IMR-90 (cell line): ENCODE measurements at regions not wholly inside any gene's neighbourhood (a gene's known extent, or its start where the extent isn't known, plus 50 kb on each side); places are given as distances from the start of the nearest gene placed in this dataset.
"Not testable (repeated sequence)": the region's sequence is repeated elsewhere in the genome, so short reads cannot be mapped to it uniquely, and the experiment has no call there.

Experiments
- ATAC-seq: fragments of 200-7000 bp; cut with Tn5 transposase; 2 replicates; pipeline ENCODE4 v1.9.1; 2020; ENCODE audit warnings: low read depth, mild to moderate bottlenecking, moderate library complexity
- BruUV-seq: library from RNA; stranded (reverse); fragments of 400-500 nt; replicated peaks from 2 replicates; lab custom pipeline; 2021; lab: Mats Ljungman, UMichigan
- CTCF ChIA-PET: fragments of 300-600 bp; formaldehyde crosslinking; extraction: SDS; loops from one replicate; lab custom pipeline; 2021; ENCODE audit warnings: antibody characterized with exemption; lab: Yijun Ruan, JAX
- POLR2A ChIA-PET: fragments of 300-600 bp; sonication (Branson Sonifier 250); formaldehyde crosslinking; loops from one replicate; lab custom pipeline; 2022; ENCODE audit warnings: antibody characterized with exemption; ENCODE audit not compliant: unreplicated experiment; lab: Charles Lee
- DNase-seq: peaks from one replicate; pipeline ENCODE4 v3.0.0; 2013
- H2AFZ ChIP-seq: replicated peaks from 2 replicates; pipeline ENCODE3; 2013; ENCODE audit warnings: low read length, mild to moderate bottlenecking; ENCODE audit not compliant: poor library complexity
- H2AK5ac ChIP-seq: 2 replicates; pipeline ENCODE4 v1.6.1; 2013; ENCODE audit warnings: low read depth, low read length, inconsistent platforms
- H2AK9ac ChIP-seq: replicated peaks from 2 replicates; pipeline ENCODE3; 2013; ENCODE audit warnings: mild to moderate bottlenecking, low read depth, low read length, moderate library complexity; ENCODE audit not compliant: poor library complexity
- H2BK120ac ChIP-seq: 2 replicates; pipeline ENCODE4 v1.6.1; 2013; ENCODE audit warnings: low read depth, low read length, inconsistent platforms
- H2BK15ac ChIP-seq: 3 replicates; pipeline ENCODE4 v1.6.1; 2013; ENCODE audit warnings: low read depth, low read length, inconsistent platforms
- H2BK20ac ChIP-seq: 2 replicates; pipeline ENCODE4 v1.6.1; 2013; ENCODE audit warnings: low read depth, mild to moderate bottlenecking, inconsistent platforms, low read length, moderate library complexity
- H2BK5ac ChIP-seq: 2 replicates; pipeline ENCODE4 v1.6.1; 2013; ENCODE audit warnings: mild to moderate bottlenecking, low read depth, low read length, inconsistent platforms; ENCODE audit not compliant: poor library complexity, severe bottlenecking
- H3K14ac ChIP-seq: replicated peaks from 2 replicates; pipeline ENCODE4 v1.6.1; 2013; ENCODE audit warnings: low read depth, low read length, inconsistent platforms
- H3K18ac ChIP-seq: 2 replicates; pipeline ENCODE4 v1.6.1; 2013; ENCODE audit warnings: low read depth, low read length, control low read depth
- H3K23ac ChIP-seq: 2 replicates; pipeline ENCODE4 v1.6.1; 2013; ENCODE audit warnings: low read depth, low read length, inconsistent platforms
- H3K27ac ChIP-seq: 2 replicates; pipeline ENCODE4 v1.5.1; 2013; ENCODE audit warnings: mild to moderate bottlenecking, control low read depth, low read length; ENCODE audit not compliant: insufficient read depth
- H3K27me3 ChIP-seq: 2 replicates; pipeline ENCODE4 v1.6.1; 2013; ENCODE audit warnings: low read length; ENCODE audit not compliant: control insufficient read depth, insufficient read depth
- H3K36me3 ChIP-seq: 2 replicates; pipeline ENCODE4 v1.6.1; 2013; ENCODE audit warnings: low read length, mixed read lengths; ENCODE audit not compliant: control insufficient read depth, insufficient read depth
- H3K4ac ChIP-seq: 2 replicates; pipeline ENCODE4 v1.6.1; 2013; ENCODE audit warnings: low read depth, low read length, inconsistent platforms
- H3K4me1 ChIP-seq: 2 replicates; pipeline ENCODE4 v1.6.1; 2013; ENCODE audit warnings: low read length, mixed read lengths; ENCODE audit not compliant: control insufficient read depth, insufficient read depth
- H3K4me2 ChIP-seq: 2 replicates; pipeline ENCODE4 v1.6.1; 2013; ENCODE audit warnings: low read depth, mild to moderate bottlenecking, control low read depth, low read length, moderate library complexity
- H3K4me3 ChIP-seq: 2 replicates; pipeline ENCODE4 v1.5.1; 2013; ENCODE audit warnings: low read depth, mild to moderate bottlenecking, control low read depth, low read length, moderate library complexity; ENCODE audit not compliant: insufficient read depth
- H3K56ac ChIP-seq: 2 replicates; pipeline ENCODE4 v1.6.1; 2013; ENCODE audit warnings: low read length, inconsistent platforms; ENCODE audit not compliant: insufficient read depth; ENCODE audit errors: extremely low read depth
- H3K79me1 ChIP-seq, 2 experiments: 2 replicates each; pipeline ENCODE4 v1.6.1; 2013; ENCODE audit warnings: low read length in 2 of 2, inconsistent platforms in 1 of 2, low read depth in 1 of 2
- H3K9ac ChIP-seq: 2 replicates; pipeline ENCODE4 v1.6.1; 2013; ENCODE audit warnings: low read depth, low read length, control low read depth
- H3K9me1 ChIP-seq: 2 replicates; pipeline ENCODE4 v1.6.1; 2013; ENCODE audit warnings: low read length, inconsistent platforms; ENCODE audit not compliant: insufficient read depth
- H3K9me3 ChIP-seq: 2 replicates; pipeline ENCODE4 v1.6.1; 2013; ENCODE audit warnings: low read length; ENCODE audit not compliant: control insufficient read depth, insufficient read depth
- H4K20me1 ChIP-seq: 2 replicates; pipeline ENCODE4 v1.6.1; 2013; ENCODE audit warnings: low read length, inconsistent platforms; ENCODE audit not compliant: insufficient read depth
- H4K5ac ChIP-seq: 2 replicates; pipeline ENCODE4 v1.6.1; 2013; ENCODE audit warnings: mild to moderate bottlenecking, low read depth, low read length, control low read depth
- H4K8ac ChIP-seq, 2 experiments: 2 replicates each; pipeline ENCODE4 v1.6.1; 2013; ENCODE audit warnings: low read depth in 2 of 2, low read length in 2 of 2, control low read depth in 1 of 2, inconsistent platforms in 1 of 2
- H4K91ac ChIP-seq: 2 replicates; pipeline ENCODE4 v1.6.1; 2013; ENCODE audit warnings: low read depth, low read length, inconsistent platforms; ENCODE audit not compliant: insufficient read depth
- CEBPB ChIP-seq: IDR thresholded peaks from 2 replicates; pipeline ENCODE4 v1.6.1; 2012; ENCODE audit warnings: low read depth, low read length, improper control_type of control experiment
- WGBS, 2 experiments: methylation state at CpG; one replicate each; pipeline versions ENCODE4 v1.1.5 to v1.1.7; 2013; ENCODE audit warnings: missing lambda C conversion rate in 2 of 2; ENCODE audit not compliant: insufficient read length in 1 of 2; ENCODE audit errors: extremely low coverage in 2 of 2; 5-methylcytosine and 5-hydroxymethylcytosine counted together
- dilution Hi-C: fragments of 300-500 bp; cut with HindIII; formaldehyde crosslinking; loops from one replicate; pipeline ENCODE4 v1.14.3; 2018; ENCODE audit warnings: low sequenced_read_pairs; ENCODE audit not compliant: unreplicated experiment
- in situ Hi-C: fragments of 300-500 bp; cut with MboI; formaldehyde crosslinking; loops from 3 replicates; pipeline ENCODE4 v1.14.3; 2019; ENCODE audit warnings: low sequenced_read_pairs, inconsistent platforms, mixed read lengths
- intact Hi-C: fragments of 100-400 bp; cut with micrococcal nuclease; formaldehyde crosslinking; loops from 2 replicates; pipeline ENCODE4 v1.10.0; 2022

GRCh38 chr10:28994802-28995201 is 294.1 kb upstream of the LYZL1 start:
- H3K18ac ChIP-seq, H3K9me3 ChIP-seq, H2AK5ac ChIP-seq, CTCF ChIA-PET, H3K27me3 ChIP-seq, ATAC-seq, H3K4me3 ChIP-seq, H2BK120ac ChIP-seq, H3K14ac ChIP-seq, H3K56ac ChIP-seq, H4K20me1 ChIP-seq, BruUV-seq, H3K9ac ChIP-seq, POLR2A ChIA-PET, H3K79me1 ChIP-seq, H2BK15ac ChIP-seq, H4K91ac ChIP-seq, H2AFZ ChIP-seq, H3K23ac ChIP-seq, H4K5ac ChIP-seq, H3K4me2 ChIP-seq, H3K4me1 ChIP-seq, H2AK9ac ChIP-seq, H4K8ac ChIP-seq, dilution Hi-C loops, H2BK20ac ChIP-seq, H3K9me1 ChIP-seq, H3K27ac ChIP-seq, H3K36me3 ChIP-seq, H2BK5ac ChIP-seq, H3K4ac ChIP-seq: not testable (repeated sequence)
- intact Hi-C loops (loop anchor here (2.0 to 5.0 kb wide), 4 partner anchors 70 to 307 kb away; no protein-coding TSS in a partner anchor), in situ Hi-C loops (loop anchor here (10.0 kb wide), 1 partner anchor 310 kb away; no protein-coding TSS in a partner anchor)
- DNase-seq = peak; percentile 31
- peak; percentile 76 for TF ChIP-seq CEBPB
- no CpG with 5 or more reads among the region's 5 CpGs for WGBS, 2 experiments
